Upper lobe of left lung (tissue), 6 donors: ENCODE measurements at regions not wholly inside any gene's neighbourhood (a gene's known extent, or its start where the extent isn't known, plus 50 kb on each side); places are given as distances from the start of the nearest gene placed in this dataset.

ENCODE experiments used
- ATAC-seq, 2 donors: fragments of 200-7000 bp; cut with Tn5 transposase; one replicate each; pipeline ENCODE4 v1.9.1; 2022; ENCODE audit warnings: mild to moderate bottlenecking in 2 of 2, moderate library complexity in 2 of 2; ENCODE audit not compliant: low FRiP score in 2 of 2
- DNase-seq, 2 donors: peaks; one replicate each; pipeline ENCODE4 v3.0.0-alpha.2; 2019 to 2020
- H3K27ac ChIP-seq, 4 donors: fragments of 200-600 bp; sonication (generic); one replicate each; pipeline ENCODE4 v1.5.1; 2016 to 2019
- H3K27me3 ChIP-seq, 4 donors: fragments of 200-600 bp; sonication (generic); one replicate each; pipeline ENCODE4 v1.5.1; 2017 to 2019
- H3K36me3 ChIP-seq, 4 donors: fragments of 200-600 bp; sonication (generic); one replicate each; pipeline ENCODE4 v1.5.1; 2016 to 2019
- H3K4me1 ChIP-seq, 4 donors: fragments of 200-600 bp; sonication (generic); one replicate each; pipeline ENCODE4 v1.5.1; 2018 to 2019
- H3K4me3 ChIP-seq, 4 donors: fragments of 200-600 bp; sonication (generic); one replicate each; pipeline ENCODE4 v1.5.1; 2017 to 2019; ENCODE audit warnings: mild to moderate bottlenecking in 2 of 4, moderate library complexity in 1 of 4
- H3K9me3 ChIP-seq, 4 donors: fragments of 200-600 bp; sonication (generic); one replicate each; pipeline ENCODE4 v1.5.1; 2018 to 2019
- EP300 ChIP-seq, 4 donors: sonication (generic); formaldehyde crosslinking; IDR thresholded peaks; one replicate each; pipeline ENCODE4 v1.5.1; 2017; ENCODE audit warnings: antibody characterized with exemption in 4 of 4, control low read depth in 2 of 4
- POLR2A ChIP-seq, 4 donors: fragments of 450-650 bp; IDR thresholded peaks; one replicate each; pipeline ENCODE4 v1.5.1; 2016 to 2017; ENCODE audit warnings: antibody characterized with exemption in 4 of 4, mild to moderate bottlenecking in 2 of 4
- POLR2AphosphoS5 ChIP-seq, 2 donors: sonication (generic); formaldehyde crosslinking; IDR thresholded peaks; one replicate each; pipeline ENCODE4 v1.5.1; 2017; ENCODE audit warnings: antibody characterized with exemption in 2 of 2
- WGBS, 2 donors: methylation state at CpG; one replicate each; pipeline ENCODE4 v1.1.5; 2017 to 2018; 5-methylcytosine and 5-hydroxymethylcytosine counted together
- TF ChIP-seq, protein P1 (sequence below), 6 experiments: fragments of 450-650 bp in 4 of 6; fragments of 200-600 bp in 2 of 6; sonication (generic) in 2 of 6; IDR thresholded peaks; one replicate each; pipeline ENCODE4 v1.5.1; 2016 to 2019; ENCODE audit warnings: antibody characterized with exemption in 6 of 6
- donor health status: DM: no; HTN: no; CAD: no; lungs with moderate emphysema.
- donor health status: DM: no; HTN: yes; CAD: no; lungs with severe emphysema.

DNA sequence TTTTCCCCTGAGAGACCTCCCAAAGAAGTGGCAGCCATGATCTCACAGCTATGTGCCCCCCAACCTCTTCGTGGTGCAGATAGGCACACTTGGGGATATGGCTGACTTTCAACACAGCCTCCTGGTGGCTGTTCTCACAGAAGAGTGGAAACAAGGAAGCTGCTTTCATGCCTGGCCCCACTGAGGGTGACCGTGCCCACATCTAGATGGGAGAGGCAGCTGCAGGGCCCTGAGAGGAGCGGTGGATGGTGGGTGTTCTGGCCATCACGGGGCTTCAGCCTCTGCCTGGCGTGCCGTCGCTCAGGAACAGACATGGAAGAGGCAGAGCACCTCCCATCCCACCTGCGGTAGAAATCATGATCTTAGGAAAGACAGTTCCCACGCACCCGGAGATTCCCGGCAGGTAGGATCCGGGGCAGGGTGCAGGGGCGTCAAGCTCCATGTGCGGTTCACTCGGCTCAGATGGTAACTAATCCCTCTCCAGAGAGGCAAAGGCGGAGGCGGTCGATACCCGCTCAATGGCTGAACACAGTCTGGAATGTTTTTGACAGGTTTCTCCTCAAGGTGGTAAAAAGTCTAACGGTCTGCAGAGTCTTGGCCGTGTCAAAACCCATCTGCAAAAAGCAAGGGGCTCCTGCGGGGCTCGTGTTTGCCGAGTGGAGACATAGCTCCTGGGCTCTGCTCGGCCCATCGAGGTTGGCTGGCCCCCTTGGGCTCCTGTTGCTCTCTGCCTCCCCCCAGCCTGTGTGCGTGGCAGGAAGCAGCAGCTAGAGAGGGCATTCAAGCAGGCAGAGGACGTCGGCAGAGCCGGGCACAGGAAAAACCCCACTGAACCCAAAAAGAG lies 225.2 kb upstream of the RTL1 start:
- no peak for ATAC-seq
- 68 to 74% methylated on average over 23 to 29 of the region's 30 CpGs for WGBS, 2 donors
- H3K9me3 ChIP-seq: no peaks in the 10 kb centered on the region
- DNase-seq: peak in 1 of 2 donors; percentile 38
- TF ChIP-seq EP300 (IDR thresholded peaks at IDR 0.05) (no peak), POLR2AphosphoS5 (IDR thresholded peaks at IDR 0.05) (no peak), POLR2A (IDR thresholded peaks at IDR 0.05) (no peak)
- TF ChIP-seq, protein P1, sequence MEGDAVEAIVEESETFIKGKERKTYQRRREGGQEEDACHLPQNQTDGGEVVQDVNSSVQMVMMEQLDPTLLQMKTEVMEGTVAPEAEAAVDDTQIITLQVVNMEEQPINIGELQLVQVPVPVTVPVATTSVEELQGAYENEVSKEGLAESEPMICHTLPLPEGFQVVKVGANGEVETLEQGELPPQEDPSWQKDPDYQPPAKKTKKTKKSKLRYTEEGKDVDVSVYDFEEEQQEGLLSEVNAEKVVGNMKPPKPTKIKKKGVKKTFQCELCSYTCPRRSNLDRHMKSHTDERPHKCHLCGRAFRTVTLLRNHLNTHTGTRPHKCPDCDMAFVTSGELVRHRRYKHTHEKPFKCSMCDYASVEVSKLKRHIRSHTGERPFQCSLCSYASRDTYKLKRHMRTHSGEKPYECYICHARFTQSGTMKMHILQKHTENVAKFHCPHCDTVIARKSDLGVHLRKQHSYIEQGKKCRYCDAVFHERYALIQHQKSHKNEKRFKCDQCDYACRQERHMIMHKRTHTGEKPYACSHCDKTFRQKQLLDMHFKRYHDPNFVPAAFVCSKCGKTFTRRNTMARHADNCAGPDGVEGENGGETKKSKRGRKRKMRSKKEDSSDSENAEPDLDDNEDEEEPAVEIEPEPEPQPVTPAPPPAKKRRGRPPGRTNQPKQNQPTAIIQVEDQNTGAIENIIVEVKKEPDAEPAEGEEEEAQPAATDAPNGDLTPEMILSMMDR (IDR thresholded peaks at IDR 0.05): no peak
- no peaks in the 10 kb centered on the region for H3K27me3 ChIP-seq
- H3K4me3 ChIP-seq: no peak overlapping the region
- H3K4me1 ChIP-seq: no peaks in the 10 kb centered on the region
- H3K36me3 ChIP-seq: no peaks in the 10 kb centered on the region
- H3K27ac ChIP-seq: no peak overlapping the region

DNA sequence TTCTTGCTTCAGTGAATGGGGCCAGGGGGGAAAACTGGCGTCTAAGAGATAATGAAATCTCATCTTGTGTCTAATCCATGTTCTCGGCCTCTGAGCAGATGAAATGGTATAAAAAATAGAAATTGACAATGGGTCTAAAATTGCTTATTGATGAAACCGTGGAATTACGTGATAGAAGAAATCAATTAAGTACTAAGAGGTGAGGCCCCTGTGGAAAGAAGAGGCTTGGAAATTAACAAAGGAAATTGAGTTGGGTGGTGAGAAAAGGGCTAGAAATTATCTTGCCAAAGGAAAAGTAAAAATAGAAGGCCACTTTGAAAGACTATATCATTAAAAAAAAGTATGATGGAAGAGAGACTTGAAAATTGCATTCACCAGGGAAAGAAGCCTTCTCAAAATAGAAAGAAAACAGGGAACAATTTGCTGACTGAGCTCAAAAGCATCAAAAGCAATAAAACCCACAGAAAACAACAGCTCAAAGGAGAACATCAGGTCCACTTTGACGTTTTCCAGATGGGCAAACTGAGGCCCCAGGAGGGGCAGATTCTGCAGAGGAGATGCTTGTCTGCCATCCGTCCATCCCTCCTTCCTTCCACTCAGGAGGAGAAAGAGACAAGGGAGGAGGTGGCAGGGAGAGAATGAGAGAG lies 226.1 kb upstream of the RTL1 start:
- Histone ChIP-seq H3K36me3 (no peaks in the 10 kb centered on the region), H3K4me3 (no peak overlapping the region), H3K4me1 (no peaks in the 10 kb centered on the region), H3K27ac (no peak overlapping the region), H3K27me3 (no peaks in the 10 kb centered on the region), H3K9me3 (no peaks in the 10 kb centered on the region)
- DNase-seq (no peak), ATAC-seq (no peak)
- TF ChIP-seq POLR2A (IDR thresholded peaks at IDR 0.05): no peak
- TF ChIP-seq, protein P1 (IDR thresholded peaks at IDR 0.05): no peak
- TF ChIP-seq EP300 (IDR thresholded peaks at IDR 0.05): no peak
- TF ChIP-seq POLR2AphosphoS5 (IDR thresholded peaks at IDR 0.05): no peak
- WGBS, 2 donors: 60 to 62% methylated on average over 6 of the region's 6 CpGs

DNA sequence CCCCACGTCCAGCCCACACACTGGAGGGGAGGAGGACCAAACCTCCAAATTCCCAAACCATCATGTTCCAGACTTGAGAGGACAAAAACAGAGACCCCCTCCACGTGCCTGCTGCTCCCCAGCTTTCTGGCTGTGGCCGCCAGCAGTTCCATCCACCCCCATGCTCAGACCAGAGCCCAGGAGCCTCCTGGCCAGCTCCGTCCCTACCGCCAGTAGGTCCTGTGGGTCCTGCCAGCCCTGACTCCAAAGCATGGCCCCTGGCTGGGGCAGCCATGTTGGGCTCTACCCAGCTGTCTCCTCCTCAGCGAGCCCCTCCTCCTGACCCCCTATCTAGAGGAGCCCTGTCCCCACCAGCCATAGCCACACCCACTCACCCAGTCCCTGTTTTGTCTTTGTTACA lies 227.3 kb upstream of the RTL1 start:
- Histone ChIP-seq H3K4me3 (no peak overlapping the region), H3K36me3 (no peaks in the 10 kb centered on the region), H3K27ac (no peak overlapping the region), H3K27me3 (no peaks in the 10 kb centered on the region), H3K4me1 (no peaks in the 10 kb centered on the region), H3K9me3 (no peaks in the 10 kb centered on the region)
- TF ChIP-seq, protein P1 (IDR thresholded peaks at IDR 0.05): no peak
- TF ChIP-seq EP300 (IDR thresholded peaks at IDR 0.05) (no peak), POLR2AphosphoS5 (IDR thresholded peaks at IDR 0.05) (no peak), POLR2A (IDR thresholded peaks at IDR 0.05) (no peak)
- ATAC-seq (peak in 1 of 2 donors; percentile 38), DNase-seq (peak; percentile 18 to 36)
- 69 to 83% methylated on average over 6 of the region's 6 CpGs for WGBS, 2 donors

DNA sequence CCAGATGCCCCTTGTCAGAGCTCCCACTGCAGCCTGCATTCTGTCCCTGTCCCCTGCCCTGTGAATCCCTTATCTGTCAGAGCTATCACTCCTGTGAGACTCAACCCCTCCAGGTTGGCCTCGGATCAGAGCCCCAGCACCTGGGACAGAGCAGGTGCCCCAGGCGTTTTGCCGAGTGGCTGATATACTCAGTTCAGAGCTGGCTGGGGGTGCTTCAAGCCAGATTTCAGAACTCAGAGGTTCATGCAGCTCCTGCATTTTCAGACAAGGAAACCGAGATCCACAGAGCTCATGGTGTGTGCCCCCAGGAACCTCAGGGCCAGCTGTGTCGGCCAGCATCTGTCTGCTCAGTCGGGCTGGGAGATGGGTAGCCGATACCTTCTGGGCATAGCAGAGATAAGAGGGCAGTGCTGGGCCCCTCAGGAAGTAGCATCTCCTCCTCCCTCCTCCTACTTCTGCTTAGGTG lies 228.0 kb upstream of the RTL1 start:
- Histone ChIP-seq H3K36me3 (no peaks in the 10 kb centered on the region), H3K27ac (no peak overlapping the region), H3K4me3 (no peak overlapping the region), H3K9me3 (no peaks in the 10 kb centered on the region), H3K27me3 (no peaks in the 10 kb centered on the region), H3K4me1 (no peaks in the 10 kb centered on the region)
- DNase-seq (no peak), ATAC-seq (no peak)
- WGBS, 2 donors: 48% methylated on average over 7 of the region's 7 CpGs; no CpG with 5 or more reads in 1 of the 2 donors
- TF ChIP-seq, protein P1 (IDR thresholded peaks at IDR 0.05): no peak
- TF ChIP-seq POLR2A (IDR thresholded peaks at IDR 0.05) (no peak), EP300 (IDR thresholded peaks at IDR 0.05) (no peak), POLR2AphosphoS5 (IDR thresholded peaks at IDR 0.05) (no peak)
